ENCODE measurements at regions not wholly inside any gene's neighbourhood (a gene's known extent, or its start where the extent isn't known, plus 50 kb on each side); places are given as distances from the start of the nearest gene placed in this dataset.
A peak's percentile ranks its signal among the peaks of the same experiment; 100 is the strongest.

- H3K4me1 ChIP-seq (ENCODE audit: insufficient read depth, low read length) = peaks cover 19% of the 10 kb centered on the region
- no peak overlapping the region for H2BK5ac ChIP-seq (ENCODE audit: insufficient read length, low read length)
- H3K79me1 ChIP-seq (ENCODE audit: insufficient read depth, low read depth, low read length, poor library complexity, severe bottlenecking) = no peaks in the 10 kb centered on the region
- no peak overlapping the region for H4K8ac ChIP-seq (replicated peaks; ENCODE audit: insufficient read length, low read depth, low read length)
- H3K23ac ChIP-seq (ENCODE audit: insufficient read length, low read depth, low read length) = no peak overlapping the region
- H2AK5ac ChIP-seq (ENCODE audit: insufficient read length, low read length) = no peak overlapping the region
- no peak overlapping the region for H3K9ac ChIP-seq (ENCODE audit: extremely low read depth, insufficient read length, low read length)
- TF ChIP-seq, protein P1, sequence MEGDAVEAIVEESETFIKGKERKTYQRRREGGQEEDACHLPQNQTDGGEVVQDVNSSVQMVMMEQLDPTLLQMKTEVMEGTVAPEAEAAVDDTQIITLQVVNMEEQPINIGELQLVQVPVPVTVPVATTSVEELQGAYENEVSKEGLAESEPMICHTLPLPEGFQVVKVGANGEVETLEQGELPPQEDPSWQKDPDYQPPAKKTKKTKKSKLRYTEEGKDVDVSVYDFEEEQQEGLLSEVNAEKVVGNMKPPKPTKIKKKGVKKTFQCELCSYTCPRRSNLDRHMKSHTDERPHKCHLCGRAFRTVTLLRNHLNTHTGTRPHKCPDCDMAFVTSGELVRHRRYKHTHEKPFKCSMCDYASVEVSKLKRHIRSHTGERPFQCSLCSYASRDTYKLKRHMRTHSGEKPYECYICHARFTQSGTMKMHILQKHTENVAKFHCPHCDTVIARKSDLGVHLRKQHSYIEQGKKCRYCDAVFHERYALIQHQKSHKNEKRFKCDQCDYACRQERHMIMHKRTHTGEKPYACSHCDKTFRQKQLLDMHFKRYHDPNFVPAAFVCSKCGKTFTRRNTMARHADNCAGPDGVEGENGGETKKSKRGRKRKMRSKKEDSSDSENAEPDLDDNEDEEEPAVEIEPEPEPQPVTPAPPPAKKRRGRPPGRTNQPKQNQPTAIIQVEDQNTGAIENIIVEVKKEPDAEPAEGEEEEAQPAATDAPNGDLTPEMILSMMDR (conservative IDR thresholded peaks at IDR 0.05) = no peak
- no peaks in the 10 kb centered on the region for H3K27me3 ChIP-seq (ENCODE audit: insufficient read depth, low read length)
- Mint-ChIP-seq H3K4me1 (peaks cover 47 to 52% of the 10 kb centered on the region in 2 experiments), H3K9me3 (no peaks in the 10 kb centered on the region), H3K36me3 (ENCODE audit: insufficient read depth in 1 of 3, low read depth in 3 of 3) (no peaks in the 10 kb centered on the region; a peak in 3 of 7 replicates), H3K27me3 (ENCODE audit: low read depth) (no peaks in the 10 kb centered on the region), H3K4me3 (no peak overlapping the region), H3K27ac (peak overlapping the region; percentile 31 to 87 (median 52); a peak in 4 of 7 replicates)
- H3K27ac ChIP-seq (ENCODE audit: insufficient read length, low read depth, low read length) = no peak overlapping the region
- no peak overlapping the region for H3T11ph ChIP-seq (ENCODE audit: low read length)
- H4K91ac ChIP-seq (ENCODE audit: insufficient read length, low read depth, low read length) = no peak overlapping the region
- no peak overlapping the region for H4K5ac ChIP-seq (ENCODE audit: insufficient read length, low read depth, low read length)
- H2AFZ ChIP-seq (ENCODE audit: low read length) = no peak overlapping the region
- H3K9me3 ChIP-seq (ENCODE audit: control insufficient read depth, low read depth, low read length) = no peaks in the 10 kb centered on the region
- H3K56ac ChIP-seq (ENCODE audit: insufficient read length, low read depth, low read length) = no peak overlapping the region
- no peak overlapping the region for H3K4me2 ChIP-seq (ENCODE audit: insufficient read depth, insufficient read length, low read length)
- no peaks in the 10 kb centered on the region for H3K79me2 ChIP-seq (ENCODE audit: insufficient read depth, low read length)
- no peak overlapping the region for H3K4ac ChIP-seq (ENCODE audit: low read depth, low read length)
- H4K20me1 ChIP-seq (ENCODE audit: control insufficient read depth, insufficient read depth, insufficient read length) = no peaks in the 10 kb centered on the region
- no peak overlapping the region for H2BK12ac ChIP-seq (ENCODE audit: insufficient read length, low read depth, low read length)
- no peak overlapping the region for H2BK15ac ChIP-seq (ENCODE audit: low read depth, low read length)
- no peak overlapping the region for H2BK20ac ChIP-seq (ENCODE audit: low read depth, low read length, poor library complexity, severe bottlenecking)
- no CpG with 5 or more reads among the region's 4 CpGs for WGBS (ENCODE audit: extremely low coverage, insufficient read length, low lambda C conversion rate)
- no peaks in the 10 kb centered on the region for H3K23me2 ChIP-seq (ENCODE audit: insufficient read length, low read depth, low read length, poor library complexity, severe bottlenecking)
- no peak overlapping the region for H2BK120ac ChIP-seq (ENCODE audit: low read depth, low read length, poor library complexity, severe bottlenecking)
- DNase-seq = peak; percentile 80
- peak overlapping the region; percentile 25; the same call in 1 of the 2 replicates for H3K14ac ChIP-seq (ENCODE audit: insufficient read depth, low read length)
- peak overlapping the region; percentile 67 for H3K18ac ChIP-seq (ENCODE audit: insufficient read length, low read depth, low read length)
Observed at GRCh38 chr6:14861491-14861943, 384.4 kb upstream of the JARID2 start.
